Thymus (tissue), 11 donors: ENCODE measurements at regions not wholly inside any gene's neighbourhood (a gene's known extent, or its start where the extent isn't known, plus 50 kb on each side); places are given as distances from the start of the nearest gene placed in this dataset.

ENCODE experiments used
- DNase-seq, 9 donors: peaks; one replicate each; pipeline ENCODE4 v3.0.0-alpha.2; 2013; ENCODE audit warnings: low spot score in 9 of 9, low read depth in 6 of 9, missing footprints in 1 of 9
- H3K27ac ChIP-seq, 2 donors: one replicate each; pipeline ENCODE4 v1.5.1; 2013; ENCODE audit warnings: control low read depth in 1 of 2, low read depth in 1 of 2, low read length in 1 of 2, mild to moderate bottlenecking in 1 of 2, moderate library complexity in 1 of 2
- H3K27me3 ChIP-seq, 2 donors: one replicate each; pipeline ENCODE4 v1.5.1; 2013; ENCODE audit warnings: low read length in 1 of 2; ENCODE audit not compliant: control insufficient read depth in 2 of 2, insufficient read depth in 1 of 2
- H3K36me3 ChIP-seq, 2 donors: one replicate each; pipeline ENCODE4 v1.5.1; 2013; ENCODE audit warnings: low read length in 1 of 2, mild to moderate bottlenecking in 1 of 2, moderate library complexity in 1 of 2; ENCODE audit not compliant: control insufficient read depth in 2 of 2, insufficient read depth in 2 of 2
- H3K4me1 ChIP-seq, 2 donors: one replicate each; pipeline ENCODE4 v1.5.1; 2013; ENCODE audit warnings: low read length in 2 of 2; ENCODE audit not compliant: control insufficient read depth in 2 of 2, insufficient read depth in 2 of 2
- H3K4me3 ChIP-seq, 2 donors: one replicate each; pipeline ENCODE4 v1.5.1; 2013; ENCODE audit warnings: low read length in 2 of 2, control low read depth in 1 of 2, mild to moderate bottlenecking in 1 of 2
- H3K9me3 ChIP-seq, 2 donors: one replicate each; pipeline ENCODE4 v1.5.1; 2013; ENCODE audit warnings: low read length in 1 of 2, mild to moderate bottlenecking in 1 of 2; ENCODE audit not compliant: control insufficient read depth in 2 of 2, insufficient read depth in 1 of 2
- WGBS: extraction: QIAGEN DNeasy Blood & Tissue Kit; methylation state at CpG from one replicate; pipeline ENCODE4 v1.1.7; 2013; 5-methylcytosine and 5-hydroxymethylcytosine counted together
- donor health status: healthy.

- no peak overlapping the region for H3K4me3 ChIP-seq
- H3K27ac ChIP-seq = no peak overlapping the region
- H3K4me1 ChIP-seq = no peaks in the 10 kb centered on the region
- WGBS = 82% methylated on average over 8 of the region's 8 CpGs
- H3K9me3 ChIP-seq = no peaks in the 10 kb centered on the region
- no peaks in the 10 kb centered on the region for H3K27me3 ChIP-seq
- H3K36me3 ChIP-seq = no peaks in the 10 kb centered on the region
- no peak for DNase-seq
Observed at GRCh38 chr20:51335329-51335841, 207.1 kb downstream of the NFATC2 start.

GRCh38 chr20:51334609-51335008 lies 207.9 kb downstream of the NFATC2 start:
- DNase-seq = no peak
- no peak overlapping the region for H3K4me3 ChIP-seq
- H3K4me1 ChIP-seq = no peaks in the 10 kb centered on the region
- H3K27me3 ChIP-seq = no peaks in the 10 kb centered on the region
- no peaks in the 10 kb centered on the region for H3K36me3 ChIP-seq
- 89% methylated on average over 9 of the region's 9 CpGs for WGBS
- H3K9me3 ChIP-seq = no peaks in the 10 kb centered on the region
- H3K27ac ChIP-seq = no peak overlapping the region

- Histone ChIP-seq H3K4me3 (no peak overlapping the region), H3K27me3 (no peaks in the 10 kb centered on the region), H3K4me1 (no peaks in the 10 kb centered on the region), H3K27ac (no peak overlapping the region), H3K9me3 (no peaks in the 10 kb centered on the region), H3K36me3 (no peaks in the 10 kb centered on the region)
- 96% methylated on average over 14 of the region's 14 CpGs for WGBS
- no peak for DNase-seq
Observed at GRCh38 chr20:51333971-51334370, 208.5 kb downstream of the NFATC2 start.

- Histone ChIP-seq H3K9me3 (no peaks in the 10 kb centered on the region), H3K4me1 (no peaks in the 10 kb centered on the region), H3K4me3 (no peak overlapping the region), H3K27ac (no peak overlapping the region), H3K27me3 (no peaks in the 10 kb centered on the region), H3K36me3 (no peaks in the 10 kb centered on the region)
- WGBS = 90% methylated on average over 3 of the region's 3 CpGs
- no peak for DNase-seq
Observed at GRCh38 chr20:51333446-51333845, 209.1 kb downstream of the NFATC2 start.

- Histone ChIP-seq H3K27ac (no peak overlapping the region), H3K27me3 (no peaks in the 10 kb centered on the region), H3K9me3 (no peaks in the 10 kb centered on the region), H3K4me1 (no peaks in the 10 kb centered on the region), H3K4me3 (no peak overlapping the region), H3K36me3 (no peaks in the 10 kb centered on the region)
- 93% methylated on average over 19 of the region's 19 CpGs for WGBS
- DNase-seq = no peak
Observed at GRCh38 chr20:51331481-51331880, 211.0 kb downstream of the NFATC2 start.

- Histone ChIP-seq H3K36me3 (no peaks in the 10 kb centered on the region), H3K4me3 (no peak overlapping the region), H3K9me3 (no peaks in the 10 kb centered on the region), H3K27me3 (no peaks in the 10 kb centered on the region), H3K27ac (no peak overlapping the region), H3K4me1 (no peaks in the 10 kb centered on the region)
- no peak for DNase-seq
- WGBS = 97% methylated on average over 1 of the region's 1 CpG
Observed at GRCh38 chr20:51329845-51330244, 212.7 kb downstream of the NFATC2 start.

- no peak for DNase-seq
- H3K27me3 ChIP-seq = no peaks in the 10 kb centered on the region
- no peaks in the 10 kb centered on the region for H3K9me3 ChIP-seq
- no peaks in the 10 kb centered on the region for H3K36me3 ChIP-seq
- H3K27ac ChIP-seq = no peak overlapping the region
- no peaks in the 10 kb centered on the region for H3K4me1 ChIP-seq
- WGBS = 92% methylated on average over 17 of the region's 17 CpGs
- no peak overlapping the region for H3K4me3 ChIP-seq
Observed at GRCh38 chr20:51327251-51327841, 215.2 kb downstream of the NFATC2 start.

GRCh38 chr20:51326201-51326819 lies 216.2 kb downstream of the NFATC2 start:
- peak in 1 of 9 donors; percentile 8 for DNase-seq
- 59% methylated on average over 4 of the region's 4 CpGs for WGBS

GRCh38 chr20:51322164-51322707 lies 220.3 kb downstream of the NFATC2 start:
- H3K4me1 ChIP-seq = no peaks in the 10 kb centered on the region
- no peak overlapping the region for H3K27ac ChIP-seq
- H3K4me3 ChIP-seq = no peak overlapping the region
- no peak for DNase-seq
- H3K9me3 ChIP-seq = no peaks in the 10 kb centered on the region
- 77% methylated on average over 8 of the region's 8 CpGs for WGBS
- no peaks in the 10 kb centered on the region for H3K36me3 ChIP-seq
- H3K27me3 ChIP-seq = no peaks in the 10 kb centered on the region

More at GRCh38 chr20:51326201-51326819, 216.2 kb downstream of the NFATC2 start:
- no peaks in the 10 kb centered on the region for H3K9me3 ChIP-seq
- no peaks in the 10 kb centered on the region for H3K4me1 ChIP-seq
- no peaks in the 10 kb centered on the region for H3K27me3 ChIP-seq
- H3K4me3 ChIP-seq = no peak overlapping the region
- no peak overlapping the region for H3K27ac ChIP-seq
- no peaks in the 10 kb centered on the region for H3K36me3 ChIP-seq
